Left ventricle myocardium inferior (tissue), 1 donor: ENCODE measurements at regions not wholly inside any gene's neighbourhood (a gene's known extent, or its start where the extent isn't known, plus 50 kb on each side); places are given as distances from the start of the nearest gene placed in this dataset.
"Not testable (repeated sequence)": the region's sequence is repeated elsewhere in the genome, so short reads cannot be mapped to it uniquely, and the experiment has no call there.

Source experiments
- DNase-seq: peaks from one replicate; pipeline ENCODE4 v3.0.0-alpha.2; 2020
- H3K27ac ChIP-seq: fragments of 200-600 bp; replicated peaks from 2 replicates; pipeline ENCODE4 v1.8.0; 2021
- H3K27me3 ChIP-seq: fragments of 200-600 bp; 2 replicates; pipeline ENCODE4 v1.8.0; 2021; ENCODE audit warnings: low read depth
- H3K36me3 ChIP-seq: fragments of 200-600 bp; 2 replicates; pipeline ENCODE4 v1.8.0; 2021
- H3K4me1 ChIP-seq: fragments of 200-600 bp; 2 replicates; pipeline ENCODE4 v1.8.0; 2021
- H3K4me3 ChIP-seq: fragments of 200-600 bp; 2 replicates; pipeline ENCODE4 v1.8.0; 2021; ENCODE audit warnings: mild to moderate bottlenecking, moderate library complexity
- H3K9me3 ChIP-seq: fragments of 200-600 bp; replicated peaks from 2 replicates; pipeline ENCODE4 v1.8.0; 2021
- intact Hi-C: fragments of 100-400 bp; cut with micrococcal nuclease; formaldehyde crosslinking; loops from one replicate; pipeline ENCODE4 v1.11.0; 2022
- TF ChIP-seq, protein P1 (sequence below): fragments of 200-600 bp; IDR thresholded peaks from 2 replicates; pipeline ENCODE4 v1.8.0; 2021; ENCODE audit warnings: antibody characterized with exemption, mild to moderate bottlenecking, borderline replicate concordance
- donor health status: DM: no; HTN: yes; CAD: no; lungs with severe emphysema.

DNA sequence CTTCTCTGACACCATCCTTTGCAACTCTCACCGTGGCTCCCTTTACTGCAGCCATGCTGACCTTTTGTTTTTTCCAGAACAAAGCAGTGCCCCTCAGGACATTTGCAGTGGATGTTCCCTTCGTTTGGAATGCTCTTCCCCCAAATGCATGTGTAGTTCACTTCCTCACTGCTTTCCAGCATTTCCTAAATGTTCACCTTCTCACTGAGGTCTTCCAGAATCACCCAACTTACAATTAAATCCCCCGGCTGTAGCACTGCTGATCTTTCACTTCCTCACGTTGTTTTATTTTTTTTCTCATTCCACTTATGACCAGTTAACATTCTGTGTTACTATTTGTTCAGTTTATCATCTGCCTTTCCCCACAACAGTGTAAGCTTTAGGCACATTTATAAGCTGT, 73.1 kb downstream of the GASK1B start:
- Histone ChIP-seq H3K27ac (no peak overlapping the region), H3K27me3 (no peaks in the 10 kb centered on the region), H3K36me3 (no peaks in the 10 kb centered on the region), H3K9me3 (no peaks in the 10 kb centered on the region), H3K4me3 (no peak overlapping the region), H3K4me1 (peaks cover 5% of the 10 kb centered on the region)
- intact Hi-C loops = no loop called here
- TF ChIP-seq, protein P1, sequence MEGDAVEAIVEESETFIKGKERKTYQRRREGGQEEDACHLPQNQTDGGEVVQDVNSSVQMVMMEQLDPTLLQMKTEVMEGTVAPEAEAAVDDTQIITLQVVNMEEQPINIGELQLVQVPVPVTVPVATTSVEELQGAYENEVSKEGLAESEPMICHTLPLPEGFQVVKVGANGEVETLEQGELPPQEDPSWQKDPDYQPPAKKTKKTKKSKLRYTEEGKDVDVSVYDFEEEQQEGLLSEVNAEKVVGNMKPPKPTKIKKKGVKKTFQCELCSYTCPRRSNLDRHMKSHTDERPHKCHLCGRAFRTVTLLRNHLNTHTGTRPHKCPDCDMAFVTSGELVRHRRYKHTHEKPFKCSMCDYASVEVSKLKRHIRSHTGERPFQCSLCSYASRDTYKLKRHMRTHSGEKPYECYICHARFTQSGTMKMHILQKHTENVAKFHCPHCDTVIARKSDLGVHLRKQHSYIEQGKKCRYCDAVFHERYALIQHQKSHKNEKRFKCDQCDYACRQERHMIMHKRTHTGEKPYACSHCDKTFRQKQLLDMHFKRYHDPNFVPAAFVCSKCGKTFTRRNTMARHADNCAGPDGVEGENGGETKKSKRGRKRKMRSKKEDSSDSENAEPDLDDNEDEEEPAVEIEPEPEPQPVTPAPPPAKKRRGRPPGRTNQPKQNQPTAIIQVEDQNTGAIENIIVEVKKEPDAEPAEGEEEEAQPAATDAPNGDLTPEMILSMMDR = no peak
- no peak for DNase-seq

DNA sequence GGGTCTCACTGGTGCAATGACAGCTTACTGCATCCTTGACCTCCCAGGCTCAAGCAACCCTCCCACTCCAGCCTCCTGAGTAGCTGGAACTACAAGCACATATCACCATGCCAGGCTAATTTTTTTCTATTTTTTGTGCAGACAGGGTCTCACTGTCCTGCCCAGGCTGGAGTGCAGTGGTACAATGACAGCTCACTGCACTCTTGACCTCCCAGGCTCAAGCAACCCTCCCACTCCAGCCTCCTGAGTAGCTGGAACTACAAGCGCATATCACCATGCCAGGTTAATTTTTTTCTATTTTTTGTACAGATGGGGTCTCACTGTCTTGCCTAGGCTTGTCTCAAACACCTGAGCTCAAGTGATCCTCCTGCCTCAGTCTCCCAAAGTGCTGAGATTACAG, 74.0 kb downstream of the GASK1B start:
- H3K27me3 ChIP-seq = no peaks in the 10 kb centered on the region
- H3K36me3 ChIP-seq = no peaks in the 10 kb centered on the region
- peaks cover 10% of the 10 kb centered on the region for H3K4me1 ChIP-seq
- TF ChIP-seq, protein P1 = no peak
- H3K27ac ChIP-seq = no peak overlapping the region
- H3K4me3 ChIP-seq = no peak overlapping the region
- H3K9me3 ChIP-seq = no peaks in the 10 kb centered on the region
- intact Hi-C loops = no loop called here
- DNase-seq = no peak

DNA sequence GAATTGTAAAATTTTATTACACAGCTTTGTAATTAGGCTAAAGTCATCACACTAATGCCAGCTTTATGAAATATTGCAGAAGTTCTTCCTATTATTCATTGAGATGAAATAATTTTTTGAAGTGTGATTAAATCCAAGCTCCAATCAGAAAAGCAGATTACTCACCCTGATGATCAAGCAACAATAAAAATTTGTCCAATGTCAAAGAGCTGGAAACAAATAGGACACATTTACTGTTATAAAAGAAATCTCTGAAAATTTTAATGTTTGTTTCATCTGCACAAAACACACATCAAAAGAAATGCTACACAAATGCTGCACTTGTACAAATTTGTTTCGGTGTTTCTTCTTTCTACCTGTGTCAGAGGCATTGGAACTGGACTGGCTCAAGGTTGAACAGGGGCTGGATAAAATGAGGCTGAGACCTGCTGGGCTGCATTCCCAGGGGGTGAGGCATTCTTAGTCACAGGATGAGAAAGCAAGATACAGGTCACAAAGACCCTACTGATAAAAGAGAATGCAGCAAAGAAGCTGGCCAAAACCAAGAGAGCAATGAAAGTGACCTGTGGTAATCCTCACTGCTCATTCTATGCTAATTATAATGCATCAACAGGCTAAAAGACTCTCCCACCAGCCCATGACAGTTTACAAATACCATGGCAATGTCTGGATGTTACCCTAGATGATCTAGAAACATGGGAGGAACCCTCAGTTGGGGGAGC, 78.3 kb downstream of the GASK1B start:
- intact Hi-C loops = no loop called here
- Histone ChIP-seq H3K4me3 (no peak overlapping the region), H3K27ac (peak overlapping the region; percentile 54), H3K4me1 (peaks cover 10% of the 10 kb centered on the region), H3K9me3 (no peaks in the 10 kb centered on the region), H3K36me3 (no peaks in the 10 kb centered on the region), H3K27me3 (no peaks in the 10 kb centered on the region)
- no peak for DNase-seq
- TF ChIP-seq, protein P1 = no peak

DNA sequence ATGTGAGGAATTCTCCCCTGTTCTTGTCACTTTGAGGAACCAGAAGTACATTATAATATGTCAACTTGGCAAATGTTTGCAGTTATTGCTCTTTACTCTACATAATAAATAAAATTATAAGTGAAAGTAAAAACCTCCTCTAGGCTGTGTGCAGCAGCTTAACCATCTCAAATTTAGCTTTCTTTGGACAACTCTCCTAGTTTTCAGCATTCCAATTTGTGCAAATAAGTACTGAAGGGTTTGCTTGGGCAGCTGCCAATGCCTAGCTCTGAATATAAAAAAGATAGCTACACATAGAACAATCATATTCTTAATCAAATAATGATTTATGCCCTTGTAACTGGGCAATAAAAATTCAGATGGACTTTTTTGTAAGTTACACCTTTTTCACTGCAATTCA, 82.5 kb downstream of the GASK1B start:
- no peaks in the 10 kb centered on the region for H3K27me3 ChIP-seq
- intact Hi-C loops = no loop called here
- no peak overlapping the region for H3K4me3 ChIP-seq
- TF ChIP-seq, protein P1 = no peak
- peaks cover 10% of the 10 kb centered on the region for H3K4me1 ChIP-seq
- H3K36me3 ChIP-seq = no peaks in the 10 kb centered on the region
- no peaks in the 10 kb centered on the region for H3K9me3 ChIP-seq
- peak overlapping the region; percentile 38 for H3K27ac ChIP-seq
- peak; percentile 18 for DNase-seq

DNA sequence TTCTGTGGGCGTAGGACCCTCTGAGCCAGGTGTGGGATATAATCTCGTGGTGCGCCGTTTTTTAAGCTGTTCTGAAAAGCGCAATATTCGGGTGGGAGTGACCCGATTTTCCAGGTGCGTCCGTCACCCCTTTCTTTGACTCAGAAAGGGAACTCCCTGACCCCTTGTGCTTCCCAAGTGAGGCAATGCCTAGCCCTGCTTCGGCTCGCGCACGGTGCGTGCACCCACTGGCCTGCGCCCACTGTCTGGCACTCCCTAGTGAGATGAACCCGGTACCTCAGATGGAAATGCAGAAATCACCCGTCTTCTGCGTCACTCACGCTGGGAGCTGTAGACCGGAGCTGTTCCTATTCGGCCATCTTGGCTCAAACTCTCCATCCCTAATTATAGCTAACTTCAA, 82.9 kb downstream of the GASK1B start:
- H3K27me3 ChIP-seq, H3K9me3 ChIP-seq, H3K4me3 ChIP-seq, H3K36me3 ChIP-seq, DNase-seq, intact Hi-C loops, H3K4me1 ChIP-seq: not testable (repeated sequence)
- peak overlapping the region; percentile 38 for H3K27ac ChIP-seq

DNA sequence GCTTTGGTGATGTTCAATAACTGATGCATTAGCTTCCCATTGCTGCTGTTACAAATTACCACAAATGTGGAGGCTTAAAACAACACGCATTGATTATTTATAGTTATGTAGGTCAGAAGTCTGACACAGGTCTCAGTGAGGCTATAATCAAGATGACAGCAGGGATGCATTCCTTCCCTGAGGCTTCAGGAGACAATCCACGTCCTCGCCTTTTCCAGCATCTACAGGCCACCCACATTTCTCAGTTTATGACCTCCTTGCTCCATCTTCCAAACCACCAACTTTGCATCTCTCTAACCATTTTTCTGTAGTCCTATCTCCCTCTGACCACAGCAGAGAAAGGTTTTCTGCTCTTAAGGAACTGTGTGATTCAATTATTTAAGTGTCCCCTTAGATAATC, 92.5 kb downstream of the GASK1B start:
- peak overlapping the region; percentile 53 for H3K27ac ChIP-seq
- intact Hi-C loops = no loop called here
- H3K4me3 ChIP-seq = no peak overlapping the region
- TF ChIP-seq, protein P1 = no peak
- peaks cover 9% of the 10 kb centered on the region for H3K4me1 ChIP-seq
- DNase-seq = no peak
- peaks cover 3% of the 10 kb centered on the region for H3K9me3 ChIP-seq
- H3K36me3 ChIP-seq = no peaks in the 10 kb centered on the region
- no peaks in the 10 kb centered on the region for H3K27me3 ChIP-seq
